Peyer's patch (tissue), 4 donors: ENCODE measurements at regions not wholly inside any gene's neighbourhood (a gene's known extent, or its start where the extent isn't known, plus 50 kb on each side); places are given as distances from the start of the nearest gene placed in this dataset.

Experiments
- POLR2A ChIP-seq, 2 donors: fragments of 450-650 bp; IDR thresholded peaks; one replicate each; pipeline ENCODE4 v1.5.1; 2017; ENCODE audit warnings: antibody characterized with exemption in 2 of 2, mild to moderate bottlenecking in 2 of 2, moderate library complexity in 2 of 2
- TF ChIP-seq, protein P1 (sequence below), 6 experiments: fragments of 450-650 bp in 4 of 6; fragments of 200-600 bp in 2 of 6; sonication (generic) in 1 of 6; IDR thresholded peaks; one replicate each; pipeline ENCODE4 v1.5.1; 2017 to 2019; ENCODE audit warnings: antibody characterized with exemption in 6 of 6, mild to moderate bottlenecking in 3 of 6, moderate library complexity in 1 of 6

DNA sequence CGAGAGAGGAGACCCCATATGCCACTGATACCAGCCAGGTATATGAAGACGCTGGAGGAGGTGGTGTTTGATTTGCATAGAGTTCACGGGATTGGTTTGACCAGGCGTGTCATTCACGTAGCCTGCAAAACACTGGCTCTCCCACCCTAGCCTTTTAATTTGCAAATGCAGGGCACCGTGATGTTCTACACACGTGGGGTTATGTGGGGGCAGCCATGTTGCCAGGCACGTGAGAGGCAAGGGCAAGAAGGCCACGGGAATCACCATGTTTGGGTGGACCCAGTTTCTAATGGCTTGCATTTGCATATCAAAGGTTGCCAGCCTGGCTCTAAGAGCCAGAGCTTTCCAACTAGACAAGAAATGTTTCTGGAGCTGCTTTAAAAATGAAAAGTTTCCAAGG lies 117.2 kb upstream of the LYZL1 start:
- TF ChIP-seq, protein P1, sequence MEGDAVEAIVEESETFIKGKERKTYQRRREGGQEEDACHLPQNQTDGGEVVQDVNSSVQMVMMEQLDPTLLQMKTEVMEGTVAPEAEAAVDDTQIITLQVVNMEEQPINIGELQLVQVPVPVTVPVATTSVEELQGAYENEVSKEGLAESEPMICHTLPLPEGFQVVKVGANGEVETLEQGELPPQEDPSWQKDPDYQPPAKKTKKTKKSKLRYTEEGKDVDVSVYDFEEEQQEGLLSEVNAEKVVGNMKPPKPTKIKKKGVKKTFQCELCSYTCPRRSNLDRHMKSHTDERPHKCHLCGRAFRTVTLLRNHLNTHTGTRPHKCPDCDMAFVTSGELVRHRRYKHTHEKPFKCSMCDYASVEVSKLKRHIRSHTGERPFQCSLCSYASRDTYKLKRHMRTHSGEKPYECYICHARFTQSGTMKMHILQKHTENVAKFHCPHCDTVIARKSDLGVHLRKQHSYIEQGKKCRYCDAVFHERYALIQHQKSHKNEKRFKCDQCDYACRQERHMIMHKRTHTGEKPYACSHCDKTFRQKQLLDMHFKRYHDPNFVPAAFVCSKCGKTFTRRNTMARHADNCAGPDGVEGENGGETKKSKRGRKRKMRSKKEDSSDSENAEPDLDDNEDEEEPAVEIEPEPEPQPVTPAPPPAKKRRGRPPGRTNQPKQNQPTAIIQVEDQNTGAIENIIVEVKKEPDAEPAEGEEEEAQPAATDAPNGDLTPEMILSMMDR (IDR thresholded peaks at IDR 0.05), result no peak
- TF ChIP-seq POLR2A (IDR thresholded peaks at IDR 0.05), result no peak
